OCI-LY3 (cell line): ENCODE measurements at regions not wholly inside any gene's neighbourhood (a gene's known extent, or its start where the extent isn't known, plus 50 kb on each side); places are given as distances from the start of the nearest gene placed in this dataset.

Experiments
- H2AFZ ChIP-seq: fragments of 200-600, 300-600 bp; shearing (Covaris generic); 2 replicates; pipeline ENCODE4 v1.6.0; 2014; ENCODE audit warnings: antibody characterized with exemption, low read depth, low read length
- H3K27ac ChIP-seq: fragments of 200-600, 300-600 bp; sonication (generic); 2 replicates; pipeline ENCODE4 v1.5.1; 2014; ENCODE audit warnings: mild to moderate bottlenecking, low read length, moderate library complexity, mixed read lengths
- H3K27me3 ChIP-seq: fragments of 200-600, 300-600 bp; sonication (generic); 2 replicates; pipeline ENCODE4 v1.6.1; 2014; ENCODE audit warnings: low read depth, low read length, mixed read lengths
- H3K36me3 ChIP-seq: fragments of 200-600, 300-600 bp; sonication (generic); replicated peaks from 2 replicates; pipeline ENCODE3; 2014; ENCODE audit warnings: low read depth, low read length, mixed read lengths
- H3K4me1 ChIP-seq: fragments of 300-600, 200-600 bp; sonication (generic); 2 replicates; pipeline ENCODE4 v1.6.1; 2014; ENCODE audit warnings: low read length, mixed read lengths
- H3K4me2 ChIP-seq: fragments of 200-600, 300-600 bp; sonication (generic); 2 replicates; pipeline ENCODE4 v1.6.1; 2014; ENCODE audit warnings: low read length, mixed read lengths
- H3K4me3 ChIP-seq: fragments of 300-600, 200-600 bp; sonication (generic); 2 replicates; pipeline ENCODE4 v1.5.1; 2014; ENCODE audit warnings: antibody characterized with exemption, mild to moderate bottlenecking, low read length, moderate library complexity
- H3K79me2 ChIP-seq: fragments of 300-600, 200-600 bp; shearing (Covaris generic); 2 replicates; pipeline ENCODE4 v1.6.1; 2014; ENCODE audit warnings: mild to moderate bottlenecking, low read length, mixed read lengths
- H3K9ac ChIP-seq: fragments of 300-600, 200-600 bp; shearing (Covaris generic); 2 replicates; pipeline ENCODE4 v1.6.0; 2014; ENCODE audit warnings: mild to moderate bottlenecking, low read length, moderate library complexity
- H3K9me3 ChIP-seq: fragments of 200-600, 300-600 bp; shearing (Covaris generic); 2 replicates; pipeline ENCODE4 v1.6.1; 2014; ENCODE audit warnings: low read length, mixed read lengths; ENCODE audit not compliant: insufficient read depth
- H4K20me1 ChIP-seq: fragments of 200-600, 300-600 bp; sonication (generic); 2 replicates; pipeline ENCODE4 v1.6.1; 2016; ENCODE audit warnings: low read length, mixed read lengths; ENCODE audit not compliant: insufficient read depth
- CTCF ChIP-seq: fragments of 200-600, 300-600 bp; sonication (generic); IDR thresholded peaks from 2 replicates; pipeline ENCODE4 v1.5.1; 2014; ENCODE audit warnings: antibody characterized with exemption, low read length, low read depth
- EZH2phosphoT487 ChIP-seq: fragments of 200-600 bp; shearing (Covaris generic); IDR thresholded peaks from 2 replicates; pipeline ENCODE4 v1.6.1; 2018; ENCODE audit warnings: antibody characterized with exemption, mixed run types, low read depth

DNA sequence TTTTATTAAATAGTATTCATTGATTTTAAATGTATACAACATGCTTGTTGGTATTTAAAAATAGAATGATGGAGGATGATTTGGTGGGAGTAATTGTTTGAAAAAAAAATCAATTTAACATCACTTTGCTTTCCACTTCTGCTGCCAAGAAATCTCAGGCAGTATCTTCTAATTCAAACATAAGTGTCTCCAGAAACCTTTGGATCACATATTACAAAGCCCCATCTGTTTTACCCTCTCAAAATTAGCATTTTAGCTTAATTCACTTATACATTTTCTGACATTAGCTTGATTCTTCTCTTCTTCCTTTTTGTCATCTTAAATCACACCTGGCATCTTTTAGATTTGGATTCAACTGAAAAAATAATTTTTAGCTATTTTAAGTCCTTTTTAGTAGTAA lies 72.9 kb upstream of the KMT2C start:
- no peaks in the 10 kb centered on the region for H3K9me3 ChIP-seq
- no peak overlapping the region for H3K4me2 ChIP-seq
- H3K9ac ChIP-seq = no peak overlapping the region
- H4K20me1 ChIP-seq = no peaks in the 10 kb centered on the region
- H3K4me1 ChIP-seq = no peaks in the 10 kb centered on the region
- H2AFZ ChIP-seq = no peak overlapping the region
- no peaks in the 10 kb centered on the region for H3K36me3 ChIP-seq
- no peaks in the 10 kb centered on the region for H3K27me3 ChIP-seq
- no peak overlapping the region for H3K27ac ChIP-seq
- TF ChIP-seq EZH2phosphoT487 (no peak), CTCF (no peak)
- H3K4me3 ChIP-seq = no peak overlapping the region
- no peaks in the 10 kb centered on the region for H3K79me2 ChIP-seq

- Histone ChIP-seq H3K9me3 (no peaks in the 10 kb centered on the region), H4K20me1 (no peaks in the 10 kb centered on the region), H3K4me1 (no peaks in the 10 kb centered on the region), H3K36me3 (no peaks in the 10 kb centered on the region), H3K9ac (no peak overlapping the region), H3K4me2 (no peak overlapping the region), H3K4me3 (no peak overlapping the region), H3K27me3 (no peaks in the 10 kb centered on the region), H2AFZ (no peak overlapping the region), H3K27ac (no peak overlapping the region), H3K79me2 (no peaks in the 10 kb centered on the region)
- TF ChIP-seq EZH2phosphoT487 (no peak), CTCF (no peak)
Observed at GRCh38 chr7:152505606-152506005, 69.8 kb upstream of the KMT2C start.

- no peak overlapping the region for H3K4me3 ChIP-seq
- no peaks in the 10 kb centered on the region for H3K36me3 ChIP-seq
- H3K9me3 ChIP-seq = no peaks in the 10 kb centered on the region
- H3K4me2 ChIP-seq = no peak overlapping the region
- no peaks in the 10 kb centered on the region for H4K20me1 ChIP-seq
- no peaks in the 10 kb centered on the region for H3K79me2 ChIP-seq
- no peaks in the 10 kb centered on the region for H3K27me3 ChIP-seq
- no peak overlapping the region for H2AFZ ChIP-seq
- TF ChIP-seq CTCF (no peak), EZH2phosphoT487 (no peak)
- no peak overlapping the region for H3K9ac ChIP-seq
- H3K27ac ChIP-seq = no peak overlapping the region
- no peaks in the 10 kb centered on the region for H3K4me1 ChIP-seq
Observed at GRCh38 chr7:152504816-152505215, 69.0 kb upstream of the KMT2C start.

DNA sequence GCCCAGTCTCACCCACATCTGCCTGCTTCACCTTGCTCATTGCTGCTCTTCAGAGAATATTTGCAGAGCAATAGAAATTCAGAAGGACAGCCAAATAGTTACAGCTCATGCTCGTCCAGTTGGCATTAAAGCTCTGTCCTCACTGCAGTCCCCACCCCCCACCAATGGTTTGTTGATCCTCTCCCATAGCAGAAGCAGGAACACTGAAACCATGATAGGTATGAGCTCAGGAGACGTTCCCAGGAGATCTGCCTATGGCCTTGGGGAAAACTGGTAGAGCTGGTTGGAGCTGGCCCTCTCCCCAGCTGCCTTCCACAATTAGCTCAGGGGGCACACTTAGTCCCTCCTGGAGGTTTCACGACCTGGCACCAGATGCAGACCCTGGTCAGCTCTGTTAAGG lies 68.6 kb upstream of the KMT2C start:
- no peak overlapping the region for H2AFZ ChIP-seq
- H3K79me2 ChIP-seq = no peaks in the 10 kb centered on the region
- H4K20me1 ChIP-seq = no peaks in the 10 kb centered on the region
- H3K4me1 ChIP-seq = no peaks in the 10 kb centered on the region
- H3K36me3 ChIP-seq = no peaks in the 10 kb centered on the region
- no peaks in the 10 kb centered on the region for H3K9me3 ChIP-seq
- H3K4me3 ChIP-seq = no peak overlapping the region
- no peaks in the 10 kb centered on the region for H3K27me3 ChIP-seq
- H3K4me2 ChIP-seq = no peak overlapping the region
- TF ChIP-seq CTCF (no peak), EZH2phosphoT487 (no peak)
- no peak overlapping the region for H3K9ac ChIP-seq
- no peak overlapping the region for H3K27ac ChIP-seq
